ENCODE measurements at regions not wholly inside any gene's neighbourhood (a gene's known extent, or its start where the extent isn't known, plus 50 kb on each side); places are given as distances from the start of the nearest gene placed in this dataset.

- TF ChIP-seq ZHX2 (IDR thresholded peaks at IDR 0.05; ENCODE audit: low read depth) (no peak), ZHX2 (CRISPR knock-in tag; IDR thresholded peaks at IDR 0.05; ENCODE audit: borderline replicate concordance) (no peak), ATRX (CRISPR knock-in tag; IDR thresholded peaks at IDR 0.05; ENCODE audit: borderline replicate concordance) (no peak), ETV6 (CRISPR knock-in tag; conservative IDR thresholded peaks at IDR 0.05) (no peak), RFX3 (CRISPR knock-in tag; IDR thresholded peaks at IDR 0.05) (no peak), WIZ (CRISPR knock-in tag; IDR thresholded peaks at IDR 0.05) (no peak), ZNF737 (CRISPR knock-in tag; IDR thresholded peaks at IDR 0.05; ENCODE audit: borderline replicate concordance) (no peak), ZNF879 (CRISPR knock-in tag; IDR thresholded peaks at IDR 0.05) (no peak), THAP7 (CRISPR knock-in tag; IDR thresholded peaks at IDR 0.05) (no peak), KLF12 (CRISPR knock-in tag; IDR thresholded peaks at IDR 0.05; ENCODE audit: borderline replicate concordance) (no peak), NR2F2 (IDR thresholded peaks at IDR 0.05; ENCODE audit: borderline replicate concordance, low read depth) (no peak), YEATS4 (CRISPR knock-in tag; IDR thresholded peaks at IDR 0.05; ENCODE audit: borderline replicate concordance) (no peak), ZNF747 (CRISPR knock-in tag; IDR thresholded peaks at IDR 0.05; ENCODE audit: borderline replicate concordance) (no peak), POLR2G (IDR thresholded peaks at IDR 0.05; ENCODE audit: low read depth, low read length) (no peak), ZBTB2 (CRISPR knock-in tag; IDR thresholded peaks at IDR 0.05; ENCODE audit: low read depth) (no peak), KDM5A (IDR thresholded peaks at IDR 0.05; ENCODE audit: borderline replicate concordance, low read length) (no peak)
- TF ChIP-seq, protein P1, sequence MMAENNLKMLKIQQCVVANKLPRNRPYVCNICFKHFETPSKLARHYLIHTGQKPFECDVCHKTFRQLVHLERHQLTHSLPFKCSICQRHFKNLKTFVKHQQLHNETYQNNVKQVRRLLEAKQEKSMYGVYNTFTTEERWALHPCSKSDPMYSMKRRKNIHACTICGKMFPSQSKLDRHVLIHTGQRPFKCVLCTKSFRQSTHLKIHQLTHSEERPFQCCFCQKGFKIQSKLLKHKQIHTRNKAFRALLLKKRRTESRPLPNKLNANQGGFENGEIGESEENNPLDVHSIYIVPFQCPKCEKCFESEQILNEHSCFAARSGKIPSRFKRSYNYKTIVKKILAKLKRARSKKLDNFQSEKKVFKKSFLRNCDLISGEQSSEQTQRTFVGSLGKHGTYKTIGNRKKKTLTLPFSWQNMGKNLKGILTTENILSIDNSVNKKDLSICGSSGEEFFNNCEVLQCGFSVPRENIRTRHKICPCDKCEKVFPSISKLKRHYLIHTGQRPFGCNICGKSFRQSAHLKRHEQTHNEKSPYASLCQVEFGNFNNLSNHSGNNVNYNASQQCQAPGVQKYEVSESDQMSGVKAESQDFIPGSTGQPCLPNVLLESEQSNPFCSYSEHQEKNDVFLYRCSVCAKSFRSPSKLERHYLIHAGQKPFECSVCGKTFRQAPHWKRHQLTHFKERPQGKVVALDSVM (CRISPR knock-in tag; IDR thresholded peaks at IDR 0.05): no peak
- TF ChIP-seq, protein P2, sequence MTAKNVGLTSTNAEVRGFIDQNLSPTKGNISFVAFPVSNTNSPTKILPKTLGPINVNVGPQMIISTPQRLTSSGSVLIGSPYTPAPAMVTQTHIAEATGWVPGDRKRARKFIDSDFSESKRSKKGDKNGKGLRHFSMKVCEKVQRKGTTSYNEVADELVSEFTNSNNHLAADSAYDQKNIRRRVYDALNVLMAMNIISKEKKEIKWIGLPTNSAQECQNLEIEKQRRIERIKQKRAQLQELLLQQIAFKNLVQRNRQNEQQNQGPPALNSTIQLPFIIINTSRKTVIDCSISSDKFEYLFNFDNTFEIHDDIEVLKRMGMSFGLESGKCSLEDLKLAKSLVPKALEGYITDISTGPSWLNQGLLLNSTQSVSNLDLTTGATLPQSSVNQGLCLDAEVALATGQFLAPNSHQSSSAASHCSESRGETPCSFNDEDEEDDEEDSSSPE (CRISPR knock-in tag; IDR thresholded peaks at IDR 0.05): no peak
- TF ChIP-seq, protein P3, sequence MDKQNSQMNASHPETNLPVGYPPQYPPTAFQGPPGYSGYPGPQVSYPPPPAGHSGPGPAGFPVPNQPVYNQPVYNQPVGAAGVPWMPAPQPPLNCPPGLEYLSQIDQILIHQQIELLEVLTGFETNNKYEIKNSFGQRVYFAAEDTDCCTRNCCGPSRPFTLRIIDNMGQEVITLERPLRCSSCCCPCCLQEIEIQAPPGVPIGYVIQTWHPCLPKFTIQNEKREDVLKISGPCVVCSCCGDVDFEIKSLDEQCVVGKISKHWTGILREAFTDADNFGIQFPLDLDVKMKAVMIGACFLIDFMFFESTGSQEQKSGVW (CRISPR knock-in tag; IDR thresholded peaks at IDR 0.05; ENCODE audit: borderline replicate concordance): no peak
Measured at GRCh38 chr5:158463938-158464337, 605.0 kb upstream of the CLINT1 start (continued).
